OCI-LY1 (cell line): ENCODE measurements at regions not wholly inside any gene's neighbourhood (a gene's known extent, or its start where the extent isn't known, plus 50 kb on each side); places are given as distances from the start of the nearest gene placed in this dataset.

Source experiments
- H2AFZ ChIP-seq: fragments of 200-600 bp; sonication (generic), shearing (Covaris generic); 2 replicates; pipeline ENCODE4 v1.6.0; 2014; ENCODE audit warnings: antibody characterized with exemption, mild to moderate bottlenecking, low read length
- H3F3A ChIP-seq: fragments of 200-600 bp; sonication (generic), shearing (Covaris generic); 2 replicates; pipeline ENCODE4 v1.6.0; 2014; ENCODE audit warnings: mild to moderate bottlenecking, antibody characterized with exemption, low read length, moderate library complexity; ENCODE audit not compliant: insufficient read depth
- H3K27ac ChIP-seq: fragments of 200-600 bp; sonication (generic); 2 replicates; pipeline ENCODE4 v1.5.1; 2014; ENCODE audit warnings: low read length, mixed run types, mild to moderate bottlenecking, low read depth; ENCODE audit not compliant: poor library complexity, severe bottlenecking
- H3K27me3 ChIP-seq: fragments of 200-600 bp; sonication (generic); 2 replicates; pipeline ENCODE4 v1.6.0; 2014; ENCODE audit warnings: antibody characterized with exemption, mild to moderate bottlenecking, low read length, moderate library complexity; ENCODE audit not compliant: insufficient read depth
- H3K36me3 ChIP-seq: fragments of 200-600 bp; sonication (generic); 2 replicates; pipeline ENCODE4 v1.6.1; 2014; ENCODE audit warnings: mild to moderate bottlenecking, antibody characterized with exemption, low read length, moderate library complexity, mixed read lengths; ENCODE audit not compliant: insufficient read depth
- H3K4me1 ChIP-seq: fragments of 200-600 bp; sonication (generic); 2 replicates; pipeline ENCODE4 v1.5.1; 2014; ENCODE audit warnings: mild to moderate bottlenecking, low read length, moderate library complexity; ENCODE audit not compliant: insufficient read depth, severe bottlenecking
- H3K4me2 ChIP-seq: fragments of 200-600 bp; sonication (generic), shearing (Covaris generic); 2 replicates; pipeline ENCODE4 v1.6.1; 2014; ENCODE audit warnings: low read length
- H3K4me3 ChIP-seq: fragments of 200-600 bp; sonication (generic); 2 replicates; pipeline ENCODE4 v1.5.1; 2014; ENCODE audit warnings: low read length, low read depth, mild to moderate bottlenecking, mixed read lengths; ENCODE audit not compliant: poor library complexity, severe bottlenecking
- H3K79me2 ChIP-seq: fragments of 200-600 bp; shearing (Covaris generic); 2 replicates; pipeline ENCODE4 v1.6.1; 2016; ENCODE audit warnings: mixed run types, low read length, mixed read lengths; ENCODE audit not compliant: insufficient read depth
- H3K9ac ChIP-seq: fragments of 200-600 bp; sonication (generic), shearing (Covaris generic); 2 replicates; pipeline ENCODE4 v1.6.1; 2014; ENCODE audit warnings: mild to moderate bottlenecking, low read length, mixed read lengths
- H3K9me2 ChIP-seq: fragments of 200-600 bp; sonication (generic), shearing (Covaris generic); 2 replicates; pipeline ENCODE4 v1.6.1; 2014; ENCODE audit warnings: low read depth, mild to moderate bottlenecking, low read length, mixed read lengths
- H3K9me3 ChIP-seq: fragments of 200-600 bp; shearing (Covaris generic); 2 replicates; pipeline ENCODE4 v1.6.1; 2014; ENCODE audit warnings: low read length, mixed read lengths
- H4K20me1 ChIP-seq: fragments of 200-600 bp; sonication (generic), shearing (Covaris generic); 2 replicates; pipeline ENCODE4 v1.6.0; 2016; ENCODE audit warnings: mild to moderate bottlenecking, low read length; ENCODE audit not compliant: insufficient read depth
- EZH2 ChIP-seq: fragments of 200-600 bp; sonication (generic), shearing (Covaris generic); IDR thresholded peaks from 2 replicates; pipeline ENCODE4 v1.8.0; 2017; ENCODE audit warnings: borderline replicate concordance, mixed run types, mild to moderate bottlenecking, antibody characterized with exemption, low read length, moderate library complexity, mixed read lengths
- TF ChIP-seq, protein P1 (sequence below): fragments of 200-600 bp; sonication (generic), shearing (Covaris generic); IDR thresholded peaks from 2 replicates; pipeline ENCODE4 v1.5.1; 2017; ENCODE audit warnings: mild to moderate bottlenecking, antibody characterized with exemption, low read length, moderate library complexity, mixed read lengths

GRCh38 chr2:18722101-18722500 is 132.7 kb upstream of the NT5C1B start:
- no peaks in the 10 kb centered on the region for H3K9me3 ChIP-seq
- H3K4me2 ChIP-seq, result no peak overlapping the region
- no peak overlapping the region for H3K27ac ChIP-seq
- no peaks in the 10 kb centered on the region for H3K9me2 ChIP-seq
- no peaks in the 10 kb centered on the region for H3K4me1 ChIP-seq
- H3K79me2 ChIP-seq, result no peaks in the 10 kb centered on the region
- no peak overlapping the region for H3K9ac ChIP-seq
- no peaks in the 10 kb centered on the region for H3K36me3 ChIP-seq
- no peaks in the 10 kb centered on the region for H4K20me1 ChIP-seq
- TF ChIP-seq EZH2, result no peak
- TF ChIP-seq, protein P1, sequence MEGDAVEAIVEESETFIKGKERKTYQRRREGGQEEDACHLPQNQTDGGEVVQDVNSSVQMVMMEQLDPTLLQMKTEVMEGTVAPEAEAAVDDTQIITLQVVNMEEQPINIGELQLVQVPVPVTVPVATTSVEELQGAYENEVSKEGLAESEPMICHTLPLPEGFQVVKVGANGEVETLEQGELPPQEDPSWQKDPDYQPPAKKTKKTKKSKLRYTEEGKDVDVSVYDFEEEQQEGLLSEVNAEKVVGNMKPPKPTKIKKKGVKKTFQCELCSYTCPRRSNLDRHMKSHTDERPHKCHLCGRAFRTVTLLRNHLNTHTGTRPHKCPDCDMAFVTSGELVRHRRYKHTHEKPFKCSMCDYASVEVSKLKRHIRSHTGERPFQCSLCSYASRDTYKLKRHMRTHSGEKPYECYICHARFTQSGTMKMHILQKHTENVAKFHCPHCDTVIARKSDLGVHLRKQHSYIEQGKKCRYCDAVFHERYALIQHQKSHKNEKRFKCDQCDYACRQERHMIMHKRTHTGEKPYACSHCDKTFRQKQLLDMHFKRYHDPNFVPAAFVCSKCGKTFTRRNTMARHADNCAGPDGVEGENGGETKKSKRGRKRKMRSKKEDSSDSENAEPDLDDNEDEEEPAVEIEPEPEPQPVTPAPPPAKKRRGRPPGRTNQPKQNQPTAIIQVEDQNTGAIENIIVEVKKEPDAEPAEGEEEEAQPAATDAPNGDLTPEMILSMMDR, result no peak
- H3F3A ChIP-seq, result no peaks in the 10 kb centered on the region
- no peak overlapping the region for H2AFZ ChIP-seq
- no peak overlapping the region for H3K4me3 ChIP-seq
- no peaks in the 10 kb centered on the region for H3K27me3 ChIP-seq

DNA sequence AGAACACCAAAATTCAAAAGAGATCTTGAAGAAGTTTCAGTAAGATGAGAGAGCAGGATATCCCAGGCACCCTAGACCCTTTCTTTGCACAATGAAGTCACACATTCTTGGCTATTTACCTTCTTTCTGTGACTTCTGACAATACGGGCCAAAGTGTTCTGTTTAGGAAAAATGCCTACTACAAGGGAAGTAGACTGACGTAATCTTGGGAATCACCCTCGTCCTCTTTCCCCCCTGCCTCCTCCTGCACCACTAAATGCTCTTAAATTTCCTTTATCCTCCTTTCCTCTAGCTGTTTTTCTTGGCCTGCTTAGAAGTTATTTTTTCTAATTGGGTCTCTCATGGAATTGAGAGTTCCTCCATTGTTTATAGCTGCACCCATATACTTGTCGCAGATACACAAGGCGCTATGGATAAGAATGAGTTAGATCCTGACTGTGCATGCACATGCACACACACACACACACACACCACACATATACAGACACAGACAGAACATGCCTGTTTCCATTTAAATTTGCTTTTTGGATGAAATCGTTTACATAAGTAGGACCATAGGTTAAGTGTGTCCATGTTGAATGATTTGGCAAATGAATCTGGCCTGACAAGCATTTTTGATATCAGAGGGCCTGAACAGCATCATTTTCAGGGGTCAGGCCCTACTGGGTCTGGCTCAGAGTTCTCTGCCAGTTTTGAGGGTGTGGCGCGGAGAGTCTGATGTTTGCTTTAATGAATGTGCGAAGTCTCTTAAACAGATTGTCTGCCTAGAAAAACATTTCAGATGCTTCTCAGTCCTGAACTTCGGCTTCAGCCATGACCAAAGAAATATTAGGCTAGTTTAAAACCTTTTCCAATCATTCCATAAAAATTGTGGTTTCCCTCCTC is 131.9 kb upstream of the NT5C1B start:
- no peak for TF ChIP-seq EZH2
- TF ChIP-seq, protein P1, result no peak
- Histone ChIP-seq H3K9me3 (no peaks in the 10 kb centered on the region), H3K4me3 (no peak overlapping the region), H3K4me2 (no peak overlapping the region), H3K79me2 (no peaks in the 10 kb centered on the region), H3K9ac (no peak overlapping the region), H3K27ac (no peak overlapping the region), H3F3A (no peaks in the 10 kb centered on the region), H2AFZ (no peak overlapping the region), H3K9me2 (no peaks in the 10 kb centered on the region), H3K27me3 (no peaks in the 10 kb centered on the region), H3K36me3 (no peaks in the 10 kb centered on the region), H4K20me1 (no peaks in the 10 kb centered on the region), H3K4me1 (no peaks in the 10 kb centered on the region)

- Histone ChIP-seq H3K4me2 (no peak overlapping the region), H3K9me3 (no peaks in the 10 kb centered on the region)
Measured at GRCh38 chr2:18719978-18720775, 130.8 kb upstream of the NT5C1B start.

More at GRCh38 chr2:18719978-18720775, 130.8 kb upstream of the NT5C1B start:
- H3F3A ChIP-seq, result no peaks in the 10 kb centered on the region
- no peaks in the 10 kb centered on the region for H3K36me3 ChIP-seq
- no peaks in the 10 kb centered on the region for H3K4me1 ChIP-seq
- no peaks in the 10 kb centered on the region for H3K27me3 ChIP-seq
- no peak overlapping the region for H2AFZ ChIP-seq
- no peak overlapping the region for H3K27ac ChIP-seq
- no peaks in the 10 kb centered on the region for H3K79me2 ChIP-seq
- no peaks in the 10 kb centered on the region for H3K9me2 ChIP-seq
- H3K4me3 ChIP-seq, result no peak overlapping the region
- H3K9ac ChIP-seq, result no peak overlapping the region
- no peak for TF ChIP-seq EZH2
- TF ChIP-seq, protein P1, result no peak
- no peaks in the 10 kb centered on the region for H4K20me1 ChIP-seq
